IMR-90 (cell line): ENCODE measurements at regions not wholly inside any gene's neighbourhood (a gene's known extent, or its start where the extent isn't known, plus 50 kb on each side); places are given as distances from the start of the nearest gene placed in this dataset.

Experiments
- ATAC-seq: fragments of 200-7000 bp; cut with Tn5 transposase; 2 replicates; pipeline ENCODE4 v1.9.1; 2020; ENCODE audit warnings: low read depth, mild to moderate bottlenecking, moderate library complexity
- BruUV-seq: library from RNA; stranded (reverse); fragments of 400-500 nt; replicated peaks from 2 replicates; lab custom pipeline; 2021; lab: Mats Ljungman, UMichigan
- CTCF ChIA-PET: fragments of 300-600 bp; formaldehyde crosslinking; extraction: SDS; loops from one replicate; lab custom pipeline; 2021; ENCODE audit warnings: antibody characterized with exemption; lab: Yijun Ruan, JAX
- POLR2A ChIA-PET: fragments of 300-600 bp; sonication (Branson Sonifier 250); formaldehyde crosslinking; loops from one replicate; lab custom pipeline; 2022; ENCODE audit warnings: antibody characterized with exemption; ENCODE audit not compliant: unreplicated experiment; lab: Charles Lee
- DNase-seq: peaks from one replicate; pipeline ENCODE4 v3.0.0; 2013
- H2AFZ ChIP-seq: replicated peaks from 2 replicates; pipeline ENCODE3; 2013; ENCODE audit warnings: low read length, mild to moderate bottlenecking; ENCODE audit not compliant: poor library complexity
- H2AK5ac ChIP-seq: 2 replicates; pipeline ENCODE4 v1.6.1; 2013; ENCODE audit warnings: low read depth, low read length, inconsistent platforms
- H2AK9ac ChIP-seq: replicated peaks from 2 replicates; pipeline ENCODE3; 2013; ENCODE audit warnings: mild to moderate bottlenecking, low read depth, low read length, moderate library complexity; ENCODE audit not compliant: poor library complexity
- H2BK120ac ChIP-seq: 2 replicates; pipeline ENCODE4 v1.6.1; 2013; ENCODE audit warnings: low read depth, low read length, inconsistent platforms
- H2BK15ac ChIP-seq: 3 replicates; pipeline ENCODE4 v1.6.1; 2013; ENCODE audit warnings: low read depth, low read length, inconsistent platforms
- H2BK20ac ChIP-seq: 2 replicates; pipeline ENCODE4 v1.6.1; 2013; ENCODE audit warnings: low read depth, mild to moderate bottlenecking, inconsistent platforms, low read length, moderate library complexity
- H2BK5ac ChIP-seq: 2 replicates; pipeline ENCODE4 v1.6.1; 2013; ENCODE audit warnings: mild to moderate bottlenecking, low read depth, low read length, inconsistent platforms; ENCODE audit not compliant: poor library complexity, severe bottlenecking
- H3K14ac ChIP-seq: replicated peaks from 2 replicates; pipeline ENCODE4 v1.6.1; 2013; ENCODE audit warnings: low read depth, low read length, inconsistent platforms
- H3K18ac ChIP-seq: 2 replicates; pipeline ENCODE4 v1.6.1; 2013; ENCODE audit warnings: low read depth, low read length, control low read depth
- H3K23ac ChIP-seq: 2 replicates; pipeline ENCODE4 v1.6.1; 2013; ENCODE audit warnings: low read depth, low read length, inconsistent platforms
- H3K27ac ChIP-seq: 2 replicates; pipeline ENCODE4 v1.5.1; 2013; ENCODE audit warnings: mild to moderate bottlenecking, control low read depth, low read length; ENCODE audit not compliant: insufficient read depth
- H3K27me3 ChIP-seq: 2 replicates; pipeline ENCODE4 v1.6.1; 2013; ENCODE audit warnings: low read length; ENCODE audit not compliant: control insufficient read depth, insufficient read depth
- H3K36me3 ChIP-seq: 2 replicates; pipeline ENCODE4 v1.6.1; 2013; ENCODE audit warnings: low read length, mixed read lengths; ENCODE audit not compliant: control insufficient read depth, insufficient read depth
- H3K4ac ChIP-seq: 2 replicates; pipeline ENCODE4 v1.6.1; 2013; ENCODE audit warnings: low read depth, low read length, inconsistent platforms
- H3K4me1 ChIP-seq: 2 replicates; pipeline ENCODE4 v1.6.1; 2013; ENCODE audit warnings: low read length, mixed read lengths; ENCODE audit not compliant: control insufficient read depth, insufficient read depth
- H3K4me2 ChIP-seq: 2 replicates; pipeline ENCODE4 v1.6.1; 2013; ENCODE audit warnings: low read depth, mild to moderate bottlenecking, control low read depth, low read length, moderate library complexity
- H3K4me3 ChIP-seq: 2 replicates; pipeline ENCODE4 v1.5.1; 2013; ENCODE audit warnings: low read depth, mild to moderate bottlenecking, control low read depth, low read length, moderate library complexity; ENCODE audit not compliant: insufficient read depth
- H3K56ac ChIP-seq: 2 replicates; pipeline ENCODE4 v1.6.1; 2013; ENCODE audit warnings: low read length, inconsistent platforms; ENCODE audit not compliant: insufficient read depth; ENCODE audit errors: extremely low read depth
- H3K79me1 ChIP-seq, 2 experiments: 2 replicates each; pipeline ENCODE4 v1.6.1; 2013; ENCODE audit warnings: low read length in 2 of 2, inconsistent platforms in 1 of 2, low read depth in 1 of 2
- H3K9ac ChIP-seq: 2 replicates; pipeline ENCODE4 v1.6.1; 2013; ENCODE audit warnings: low read depth, low read length, control low read depth
- H3K9me1 ChIP-seq: 2 replicates; pipeline ENCODE4 v1.6.1; 2013; ENCODE audit warnings: low read length, inconsistent platforms; ENCODE audit not compliant: insufficient read depth
- H3K9me3 ChIP-seq: 2 replicates; pipeline ENCODE4 v1.6.1; 2013; ENCODE audit warnings: low read length; ENCODE audit not compliant: control insufficient read depth, insufficient read depth
- H4K20me1 ChIP-seq: 2 replicates; pipeline ENCODE4 v1.6.1; 2013; ENCODE audit warnings: low read length, inconsistent platforms; ENCODE audit not compliant: insufficient read depth
- H4K5ac ChIP-seq: 2 replicates; pipeline ENCODE4 v1.6.1; 2013; ENCODE audit warnings: mild to moderate bottlenecking, low read depth, low read length, control low read depth
- H4K8ac ChIP-seq, 2 experiments: 2 replicates each; pipeline ENCODE4 v1.6.1; 2013; ENCODE audit warnings: low read depth in 2 of 2, low read length in 2 of 2, control low read depth in 1 of 2, inconsistent platforms in 1 of 2
- H4K91ac ChIP-seq: 2 replicates; pipeline ENCODE4 v1.6.1; 2013; ENCODE audit warnings: low read depth, low read length, inconsistent platforms; ENCODE audit not compliant: insufficient read depth
- CEBPB ChIP-seq: IDR thresholded peaks from 2 replicates; pipeline ENCODE4 v1.6.1; 2012; ENCODE audit warnings: low read depth, low read length, improper control_type of control experiment
- CHD1 ChIP-seq: IDR thresholded peaks from 2 replicates; pipeline ENCODE4 v1.6.1; 2012; ENCODE audit warnings: low read depth, low read length, improper control_type of control experiment
- ELK1 ChIP-seq: fragments of 150-350 bp; IDR thresholded peaks from 2 replicates; pipeline ENCODE4 v1.6.1; 2016; ENCODE audit warnings: low read depth, mild to moderate bottlenecking, low read length, moderate library complexity, borderline replicate concordance
- FOS ChIP-seq: fragments of 150-350 bp; IDR thresholded peaks from 2 replicates; pipeline ENCODE4 v1.6.1; 2016; ENCODE audit warnings: low read depth, low read length
- MXI1 ChIP-seq: IDR thresholded peaks from 2 replicates; pipeline ENCODE4 v1.6.1; 2012; ENCODE audit warnings: low read depth, mild to moderate bottlenecking, low read length, moderate library complexity, borderline replicate concordance
- RAD21 ChIP-seq: IDR thresholded peaks from 2 replicates; pipeline ENCODE4 v1.6.1; 2012; ENCODE audit warnings: low read length, improper control_type of control experiment
- RCOR1 ChIP-seq: IDR thresholded peaks from 2 replicates; pipeline ENCODE4 v1.6.1; 2012; ENCODE audit warnings: mild to moderate bottlenecking, low read length, improper control_type of control experiment; ENCODE audit not compliant: insufficient replicate concordance
- RFX5 ChIP-seq: IDR thresholded peaks from 2 replicates; pipeline ENCODE4 v1.8.0; 2012; ENCODE audit warnings: low read depth, mild to moderate bottlenecking, low read length, moderate library complexity
- SMC3 ChIP-seq: fragments of 150-350 bp; IDR thresholded peaks from 2 replicates; pipeline ENCODE4 v1.6.1; 2016; ENCODE audit warnings: low read depth, mild to moderate bottlenecking, antibody characterized with exemption, low read length, moderate library complexity
- WGBS, 2 experiments: methylation state at CpG; one replicate each; pipeline versions ENCODE4 v1.1.5 to v1.1.7; 2013; ENCODE audit warnings: missing lambda C conversion rate in 2 of 2; ENCODE audit not compliant: insufficient read length in 1 of 2; ENCODE audit errors: extremely low coverage in 2 of 2; 5-methylcytosine and 5-hydroxymethylcytosine counted together
- dilution Hi-C: fragments of 300-500 bp; cut with HindIII; formaldehyde crosslinking; loops from one replicate; pipeline ENCODE4 v1.14.3; 2018; ENCODE audit warnings: low sequenced_read_pairs; ENCODE audit not compliant: unreplicated experiment
- in situ Hi-C: fragments of 300-500 bp; cut with MboI; formaldehyde crosslinking; loops from 3 replicates; pipeline ENCODE4 v1.14.3; 2019; ENCODE audit warnings: low sequenced_read_pairs, inconsistent platforms, mixed read lengths
- intact Hi-C: fragments of 100-400 bp; cut with micrococcal nuclease; formaldehyde crosslinking; loops from 2 replicates; pipeline ENCODE4 v1.10.0; 2022
- TF ChIP-seq, protein P1 (sequence below): conservative IDR thresholded peaks from 2 replicates; pipeline ENCODE4 v1.5.1; 2012; ENCODE audit warnings: mild to moderate bottlenecking, low read depth, low read length, improper control_type of control experiment

DNA sequence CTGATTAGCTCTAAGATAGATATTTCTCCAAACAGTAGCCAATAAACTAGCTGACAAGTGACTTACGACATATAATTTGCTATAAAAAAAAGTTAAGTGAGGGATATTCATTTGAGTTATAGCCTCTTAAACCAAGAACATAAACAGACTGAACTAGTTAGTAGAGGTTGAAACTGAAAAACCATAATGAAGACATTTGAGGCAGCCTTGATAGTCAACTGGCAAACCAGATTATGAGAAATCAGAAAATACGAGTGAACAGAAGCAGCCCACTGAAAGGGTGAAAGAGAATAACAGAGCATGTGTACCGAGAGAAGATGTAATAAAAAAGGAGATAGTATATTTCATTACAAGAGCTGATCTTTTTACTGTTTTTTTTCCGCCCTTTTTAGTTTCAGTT is 698.1 kb upstream of the SETBP1 start:
- Histone ChIP-seq H2BK120ac (no peak overlapping the region), H3K36me3 (no peaks in the 10 kb centered on the region), H3K4me3 (no peak overlapping the region), H3K79me1 (no peaks in the 10 kb centered on the region), H3K4ac (no peak overlapping the region), H4K91ac (no peak overlapping the region), H3K9me3 (no peaks in the 10 kb centered on the region), H2AK9ac (no peak overlapping the region), H3K4me1 (no peaks in the 10 kb centered on the region), H3K18ac (no peak overlapping the region), H2BK15ac (no peak overlapping the region), H2BK5ac (no peak overlapping the region), H3K27me3 (no peaks in the 10 kb centered on the region), H3K9ac (no peak overlapping the region), H4K20me1 (no peaks in the 10 kb centered on the region), H2AK5ac (no peak overlapping the region), H3K14ac (no peak overlapping the region), H3K4me2 (no peak overlapping the region), H2BK20ac (no peak overlapping the region), H4K8ac (no peak overlapping the region), H3K56ac (no peak overlapping the region), H2AFZ (no peak overlapping the region), H3K9me1 (no peaks in the 10 kb centered on the region), H3K27ac (no peak overlapping the region), H3K23ac (no peak overlapping the region), H4K5ac (no peak overlapping the region)
- POLR2A ChIA-PET: interaction anchor here (0.6 kb wide), 1 partner anchor 364 kb away, joined by 3 read pairs; no protein-coding TSS in a partner anchor
- intact Hi-C loops: loop anchor here (5.0 kb wide), 1 partner anchor 170 kb away; no protein-coding TSS in a partner anchor
- WGBS, 2 experiments: no CpG with 5 or more reads among the region's 4 CpGs
- ATAC-seq (no peak), DNase-seq (no peak)
- TF ChIP-seq CEBPB (no peak), RCOR1 (no peak), SMC3 (no peak), MXI1 (no peak), ELK1 (no peak), FOS (no peak), RAD21 (no peak), RFX5 (no peak), CHD1 (no peak)
- TF ChIP-seq, protein P1, sequence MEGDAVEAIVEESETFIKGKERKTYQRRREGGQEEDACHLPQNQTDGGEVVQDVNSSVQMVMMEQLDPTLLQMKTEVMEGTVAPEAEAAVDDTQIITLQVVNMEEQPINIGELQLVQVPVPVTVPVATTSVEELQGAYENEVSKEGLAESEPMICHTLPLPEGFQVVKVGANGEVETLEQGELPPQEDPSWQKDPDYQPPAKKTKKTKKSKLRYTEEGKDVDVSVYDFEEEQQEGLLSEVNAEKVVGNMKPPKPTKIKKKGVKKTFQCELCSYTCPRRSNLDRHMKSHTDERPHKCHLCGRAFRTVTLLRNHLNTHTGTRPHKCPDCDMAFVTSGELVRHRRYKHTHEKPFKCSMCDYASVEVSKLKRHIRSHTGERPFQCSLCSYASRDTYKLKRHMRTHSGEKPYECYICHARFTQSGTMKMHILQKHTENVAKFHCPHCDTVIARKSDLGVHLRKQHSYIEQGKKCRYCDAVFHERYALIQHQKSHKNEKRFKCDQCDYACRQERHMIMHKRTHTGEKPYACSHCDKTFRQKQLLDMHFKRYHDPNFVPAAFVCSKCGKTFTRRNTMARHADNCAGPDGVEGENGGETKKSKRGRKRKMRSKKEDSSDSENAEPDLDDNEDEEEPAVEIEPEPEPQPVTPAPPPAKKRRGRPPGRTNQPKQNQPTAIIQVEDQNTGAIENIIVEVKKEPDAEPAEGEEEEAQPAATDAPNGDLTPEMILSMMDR: no peak
- BruUV-seq: no TSS peak
- in situ Hi-C loops: no loop called here
- CTCF ChIA-PET: no interaction called here
- dilution Hi-C loops: no loop called here
